GM23338 (cell line): ENCODE measurements at regions not wholly inside any gene's neighbourhood (a gene's known extent, or its start where the extent isn't known, plus 50 kb on each side); places are given as distances from the start of the nearest gene placed in this dataset.

Experiments
- ATAC-seq: fragments of 200-7000 bp; cut with Tn5 transposase; 3 replicates; pipeline ENCODE4 v1.9.1; 2020
- DNase-seq: peaks from one replicate; pipeline ENCODE4 v3.0.0-alpha.2; 2015; ENCODE audit warnings: low spot score
- H2AFZ ChIP-seq: fragments of 200-600 bp; sonication (generic); 2 replicates; pipeline ENCODE4 v1.8.0; 2016; ENCODE audit warnings: antibody characterized with exemption, mild to moderate bottlenecking, moderate library complexity
- H3F3A ChIP-seq: fragments of 200-600 bp; sonication (generic); replicated peaks from 2 replicates; pipeline ENCODE4 v1.8.0; 2017; ENCODE audit warnings: antibody characterized with exemption, mixed run types, low read depth
- H3K27ac ChIP-seq: fragments of 200-600 bp; sonication (generic); 2 replicates; pipeline ENCODE4 v1.6.1; 2016; ENCODE audit warnings: low read depth
- H3K27me3 ChIP-seq: fragments of 200-600 bp; sonication (generic); 2 replicates; pipeline ENCODE4 v1.8.0; 2016; ENCODE audit warnings: mild to moderate bottlenecking, mixed run types, moderate library complexity; ENCODE audit not compliant: insufficient read depth
- H3K36me3 ChIP-seq: fragments of 200-600 bp; sonication (generic); 2 replicates; pipeline ENCODE4 v1.8.0; 2016; ENCODE audit warnings: mild to moderate bottlenecking; ENCODE audit not compliant: insufficient read depth
- H3K4me1 ChIP-seq: fragments of 200-600 bp; sonication (generic); 2 replicates; pipeline ENCODE4 v1.8.0; 2016; ENCODE audit warnings: mild to moderate bottlenecking, moderate library complexity; ENCODE audit not compliant: insufficient read depth
- H3K4me2 ChIP-seq: fragments of 200-600 bp; sonication (generic); 2 replicates; pipeline ENCODE4 v1.7.1; 2017; ENCODE audit warnings: mixed run types
- H3K4me3 ChIP-seq: fragments of 200-600 bp; sonication (generic); 2 replicates; pipeline ENCODE4 v1.6.1; 2016; ENCODE audit warnings: mixed run types
- H3K79me2 ChIP-seq: fragments of 200-600 bp; sonication (generic); replicated peaks from 2 replicates; pipeline ENCODE4 v1.8.0; 2017; ENCODE audit warnings: mild to moderate bottlenecking; ENCODE audit not compliant: insufficient read depth
- H3K9me2 ChIP-seq: fragments of 200-600 bp; sonication (generic); 2 replicates; pipeline ENCODE4 v1.8.0; 2017; ENCODE audit not compliant: insufficient read depth
- H4K20me1 ChIP-seq: fragments of 200-600 bp; sonication (generic); replicated peaks from 2 replicates; pipeline ENCODE4 v1.8.0; 2017; ENCODE audit warnings: mild to moderate bottlenecking; ENCODE audit not compliant: insufficient read depth
- H3K27ac Mint-ChIP-seq: 2 replicates; pipeline ENCODE4 v1.8.0; 2020; ENCODE audit warnings: inconsistent platforms, mild to moderate bottlenecking, moderate library complexity, mixed read lengths
- H3K27me3 Mint-ChIP-seq: 3 replicates; pipeline ENCODE4 v1.8.0; 2022; ENCODE audit warnings: low read depth, mild to moderate bottlenecking, moderate library complexity, mixed read lengths, inconsistent platforms; ENCODE audit not compliant: insufficient read depth, poor library complexity
- H3K36me3 Mint-ChIP-seq: 3 replicates; pipeline ENCODE4 v1.8.0; 2021; ENCODE audit warnings: low read depth, mild to moderate bottlenecking, inconsistent platforms, moderate library complexity, mixed read lengths
- H3K4me1 Mint-ChIP-seq: 3 replicates; pipeline ENCODE4 v1.8.0; 2020; ENCODE audit warnings: mild to moderate bottlenecking, inconsistent platforms, mixed read lengths
- H3K4me3 Mint-ChIP-seq: 3 replicates; pipeline ENCODE4 v1.8.0; 2021; ENCODE audit warnings: moderate library complexity, mild to moderate bottlenecking, inconsistent platforms, mixed read lengths
- H3K9me3 Mint-ChIP-seq: 3 replicates; pipeline ENCODE4 v1.8.0; 2020; ENCODE audit warnings: moderate library complexity, mild to moderate bottlenecking, inconsistent platforms, mixed read lengths
- CREB1 ChIP-seq: fragments of 250-450 bp; sonication (Bioruptor Pico); IDR thresholded peaks from 2 replicates; pipeline ENCODE4 v1.5.0; 2020; ENCODE audit warnings: low read depth, mild to moderate bottlenecking, moderate library complexity
- EZH2 ChIP-seq: fragments of 200-600 bp; sonication (generic); IDR thresholded peaks from one replicate; pipeline ENCODE4 v1.8.0; 2017; ENCODE audit warnings: antibody characterized with exemption, mild to moderate bottlenecking, low read depth; ENCODE audit not compliant: unreplicated experiment
- JUNB ChIP-seq: IDR thresholded peaks from one replicate; pipeline ENCODE4 v1.6.1; 2016; ENCODE audit warnings: antibody characterized with exemption; ENCODE audit not compliant: unreplicated experiment
- NANOG ChIP-seq: IDR thresholded peaks from 2 replicates; pipeline ENCODE4 v1.6.1; 2016; ENCODE audit warnings: antibody characterized with exemption, borderline replicate concordance
- POLR2AphosphoS5 ChIP-seq: IDR thresholded peaks from 2 replicates; pipeline ENCODE4 v1.6.1; 2016; ENCODE audit warnings: antibody characterized with exemption, low read depth
- STAT1 ChIP-seq: IDR thresholded peaks from one replicate; pipeline ENCODE4 v1.6.1; 2016; ENCODE audit warnings: antibody characterized with exemption; ENCODE audit not compliant: unreplicated experiment
- ZNF114 ChIP-seq: fragments of 250-450 bp; sonication (Bioruptor Pico); IDR thresholded peaks from 2 replicates; pipeline ENCODE4 v1.5.0; 2020; ENCODE audit warnings: mild to moderate bottlenecking, moderate library complexity
- ZNF331 ChIP-seq: fragments of 250-450 bp; sonication (Bioruptor Pico); IDR thresholded peaks from 2 replicates; pipeline ENCODE4 v1.5.0; 2020; ENCODE audit warnings: low read depth, mild to moderate bottlenecking, moderate library complexity
- TF ChIP-seq, protein P1 (sequence below), 2 experiments: fragments of 200-600 bp in 1 of 2; sonication (generic) in 1 of 2; conservative IDR thresholded peaks; 2 replicates each; pipeline versions ENCODE4 v1.5.1 to v1.6.1; 2016 to 2017; ENCODE audit warnings: antibody characterized with exemption in 2 of 2, low read depth in 2 of 2, mild to moderate bottlenecking in 2 of 2, moderate library complexity in 1 of 2
- TF ChIP-seq, protein P2 (sequence below): fragments of 250-450 bp; sonication (Bioruptor Pico); IDR thresholded peaks from 2 replicates; pipeline ENCODE4 v1.5.0; 2020; ENCODE audit warnings: mild to moderate bottlenecking, moderate library complexity
- TF ChIP-seq, protein P3 (sequence below): IDR thresholded peaks from 2 replicates; pipeline ENCODE4 v1.6.1; 2016; ENCODE audit warnings: antibody characterized with exemption

DNA sequence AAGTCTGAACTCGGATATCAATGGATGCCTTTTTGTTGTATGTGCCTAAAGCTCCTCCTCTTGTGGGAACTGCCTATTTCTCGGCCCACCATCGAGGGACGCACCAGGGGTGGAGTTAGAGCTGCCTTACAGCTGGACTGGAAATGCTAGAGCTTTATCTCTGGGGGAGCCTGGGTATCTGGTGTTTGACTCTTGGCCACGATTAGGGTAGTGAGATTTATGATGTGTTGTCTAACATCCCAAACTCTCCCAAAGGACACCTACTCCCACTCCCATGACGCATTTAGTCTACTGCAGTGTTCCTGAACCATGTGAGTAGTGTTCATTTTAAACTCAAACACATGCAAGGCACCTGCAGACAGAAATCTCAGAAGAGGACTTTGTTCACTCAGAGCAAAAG lies 594.8 kb downstream of the METTL4 start:
- Mint-ChIP-seq H3K27me3 (peaks cover 3% of the 10 kb centered on the region), H3K4me1 (peaks cover 6% of the 10 kb centered on the region; the same call in 2 of the 3 replicates), H3K27ac (no peak overlapping the region), H3K4me3 (no peak overlapping the region), H3K36me3 (no peaks in the 10 kb centered on the region), H3K9me3 (no peaks in the 10 kb centered on the region)
- H3K79me2 ChIP-seq = no peaks in the 10 kb centered on the region
- H3K4me1 ChIP-seq = peaks cover 6% of the 10 kb centered on the region
- 0 out of 2 replicates have a peak, but pooled peaks cover 3% of the 10 kb centered on the region for H3K27me3 ChIP-seq
- H3F3A ChIP-seq = no peaks in the 10 kb centered on the region
- H2AFZ ChIP-seq = no peak overlapping the region
- H3K36me3 ChIP-seq = no peaks in the 10 kb centered on the region
- H4K20me1 ChIP-seq = no peaks in the 10 kb centered on the region
- TF ChIP-seq CREB1 (CRISPR knock-in tag) = no peak
- ATAC-seq (no peak), DNase-seq (no peak)
- H3K9me2 ChIP-seq = peaks cover 5% of the 10 kb centered on the region; the same call in 1 of the 2 replicates
- no peak overlapping the region for H3K4me2 ChIP-seq
- no peak overlapping the region for H3K4me3 ChIP-seq
- H3K27ac ChIP-seq = no peak overlapping the region

DNA sequence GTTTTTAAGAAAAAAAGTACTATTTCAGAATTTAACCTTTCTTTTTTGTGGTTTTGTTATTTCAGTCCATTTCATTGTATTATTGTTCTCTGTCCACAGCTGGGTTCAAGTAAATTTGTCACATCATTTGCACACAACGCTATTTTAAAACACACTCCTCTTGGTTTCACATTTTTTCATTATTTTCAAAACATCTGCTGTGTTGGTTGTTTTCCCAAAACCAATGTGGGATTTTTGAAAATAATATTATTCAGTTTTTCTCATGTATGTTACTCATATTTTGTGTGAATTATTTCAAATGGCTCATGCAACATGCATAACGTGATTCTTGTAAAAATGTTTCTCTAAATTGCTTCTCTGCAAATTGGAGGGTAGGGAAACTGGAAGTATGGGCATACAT lies 589.2 kb downstream of the METTL4 start:
- H3K4me3 Mint-ChIP-seq = no peak overlapping the region
- Histone ChIP-seq H3K4me2 (no peak overlapping the region), H3K4me3 (no peak overlapping the region), H2AFZ (no peak overlapping the region), H3K27ac (no peak overlapping the region), H3K27me3 (no peaks in the 10 kb centered on the region), H3K9me2 (no peaks in the 10 kb centered on the region; the same call in 1 of the 2 replicates), H3F3A (no peaks in the 10 kb centered on the region), H3K4me1 (no peaks in the 10 kb centered on the region), H3K79me2 (no peaks in the 10 kb centered on the region), H3K36me3 (no peaks in the 10 kb centered on the region), H4K20me1 (no peaks in the 10 kb centered on the region)
- H3K4me1 Mint-ChIP-seq = no peaks in the 10 kb centered on the region
- no peak for ATAC-seq
- no peaks in the 10 kb centered on the region for H3K36me3 Mint-ChIP-seq
- no peak overlapping the region for H3K27ac Mint-ChIP-seq
- no peaks in the 10 kb centered on the region for H3K27me3 Mint-ChIP-seq
- no peaks in the 10 kb centered on the region for H3K9me3 Mint-ChIP-seq
- DNase-seq = no peak
- TF ChIP-seq, protein P1, sequence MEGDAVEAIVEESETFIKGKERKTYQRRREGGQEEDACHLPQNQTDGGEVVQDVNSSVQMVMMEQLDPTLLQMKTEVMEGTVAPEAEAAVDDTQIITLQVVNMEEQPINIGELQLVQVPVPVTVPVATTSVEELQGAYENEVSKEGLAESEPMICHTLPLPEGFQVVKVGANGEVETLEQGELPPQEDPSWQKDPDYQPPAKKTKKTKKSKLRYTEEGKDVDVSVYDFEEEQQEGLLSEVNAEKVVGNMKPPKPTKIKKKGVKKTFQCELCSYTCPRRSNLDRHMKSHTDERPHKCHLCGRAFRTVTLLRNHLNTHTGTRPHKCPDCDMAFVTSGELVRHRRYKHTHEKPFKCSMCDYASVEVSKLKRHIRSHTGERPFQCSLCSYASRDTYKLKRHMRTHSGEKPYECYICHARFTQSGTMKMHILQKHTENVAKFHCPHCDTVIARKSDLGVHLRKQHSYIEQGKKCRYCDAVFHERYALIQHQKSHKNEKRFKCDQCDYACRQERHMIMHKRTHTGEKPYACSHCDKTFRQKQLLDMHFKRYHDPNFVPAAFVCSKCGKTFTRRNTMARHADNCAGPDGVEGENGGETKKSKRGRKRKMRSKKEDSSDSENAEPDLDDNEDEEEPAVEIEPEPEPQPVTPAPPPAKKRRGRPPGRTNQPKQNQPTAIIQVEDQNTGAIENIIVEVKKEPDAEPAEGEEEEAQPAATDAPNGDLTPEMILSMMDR (conservative IDR thresholded peaks at IDR 0.05; ENCODE audit: low read depth in 2 of 2) = no peak
- no peak for TF ChIP-seq JUNB
- TF ChIP-seq CREB1 (CRISPR knock-in tag) = no peak
- no peak for TF ChIP-seq POLR2AphosphoS5
- no peak for TF ChIP-seq EZH2
- TF ChIP-seq ZNF114 (CRISPR knock-in tag) = no peak
- no peak for TF ChIP-seq ZNF331 (CRISPR knock-in tag)
- TF ChIP-seq, protein P2, sequence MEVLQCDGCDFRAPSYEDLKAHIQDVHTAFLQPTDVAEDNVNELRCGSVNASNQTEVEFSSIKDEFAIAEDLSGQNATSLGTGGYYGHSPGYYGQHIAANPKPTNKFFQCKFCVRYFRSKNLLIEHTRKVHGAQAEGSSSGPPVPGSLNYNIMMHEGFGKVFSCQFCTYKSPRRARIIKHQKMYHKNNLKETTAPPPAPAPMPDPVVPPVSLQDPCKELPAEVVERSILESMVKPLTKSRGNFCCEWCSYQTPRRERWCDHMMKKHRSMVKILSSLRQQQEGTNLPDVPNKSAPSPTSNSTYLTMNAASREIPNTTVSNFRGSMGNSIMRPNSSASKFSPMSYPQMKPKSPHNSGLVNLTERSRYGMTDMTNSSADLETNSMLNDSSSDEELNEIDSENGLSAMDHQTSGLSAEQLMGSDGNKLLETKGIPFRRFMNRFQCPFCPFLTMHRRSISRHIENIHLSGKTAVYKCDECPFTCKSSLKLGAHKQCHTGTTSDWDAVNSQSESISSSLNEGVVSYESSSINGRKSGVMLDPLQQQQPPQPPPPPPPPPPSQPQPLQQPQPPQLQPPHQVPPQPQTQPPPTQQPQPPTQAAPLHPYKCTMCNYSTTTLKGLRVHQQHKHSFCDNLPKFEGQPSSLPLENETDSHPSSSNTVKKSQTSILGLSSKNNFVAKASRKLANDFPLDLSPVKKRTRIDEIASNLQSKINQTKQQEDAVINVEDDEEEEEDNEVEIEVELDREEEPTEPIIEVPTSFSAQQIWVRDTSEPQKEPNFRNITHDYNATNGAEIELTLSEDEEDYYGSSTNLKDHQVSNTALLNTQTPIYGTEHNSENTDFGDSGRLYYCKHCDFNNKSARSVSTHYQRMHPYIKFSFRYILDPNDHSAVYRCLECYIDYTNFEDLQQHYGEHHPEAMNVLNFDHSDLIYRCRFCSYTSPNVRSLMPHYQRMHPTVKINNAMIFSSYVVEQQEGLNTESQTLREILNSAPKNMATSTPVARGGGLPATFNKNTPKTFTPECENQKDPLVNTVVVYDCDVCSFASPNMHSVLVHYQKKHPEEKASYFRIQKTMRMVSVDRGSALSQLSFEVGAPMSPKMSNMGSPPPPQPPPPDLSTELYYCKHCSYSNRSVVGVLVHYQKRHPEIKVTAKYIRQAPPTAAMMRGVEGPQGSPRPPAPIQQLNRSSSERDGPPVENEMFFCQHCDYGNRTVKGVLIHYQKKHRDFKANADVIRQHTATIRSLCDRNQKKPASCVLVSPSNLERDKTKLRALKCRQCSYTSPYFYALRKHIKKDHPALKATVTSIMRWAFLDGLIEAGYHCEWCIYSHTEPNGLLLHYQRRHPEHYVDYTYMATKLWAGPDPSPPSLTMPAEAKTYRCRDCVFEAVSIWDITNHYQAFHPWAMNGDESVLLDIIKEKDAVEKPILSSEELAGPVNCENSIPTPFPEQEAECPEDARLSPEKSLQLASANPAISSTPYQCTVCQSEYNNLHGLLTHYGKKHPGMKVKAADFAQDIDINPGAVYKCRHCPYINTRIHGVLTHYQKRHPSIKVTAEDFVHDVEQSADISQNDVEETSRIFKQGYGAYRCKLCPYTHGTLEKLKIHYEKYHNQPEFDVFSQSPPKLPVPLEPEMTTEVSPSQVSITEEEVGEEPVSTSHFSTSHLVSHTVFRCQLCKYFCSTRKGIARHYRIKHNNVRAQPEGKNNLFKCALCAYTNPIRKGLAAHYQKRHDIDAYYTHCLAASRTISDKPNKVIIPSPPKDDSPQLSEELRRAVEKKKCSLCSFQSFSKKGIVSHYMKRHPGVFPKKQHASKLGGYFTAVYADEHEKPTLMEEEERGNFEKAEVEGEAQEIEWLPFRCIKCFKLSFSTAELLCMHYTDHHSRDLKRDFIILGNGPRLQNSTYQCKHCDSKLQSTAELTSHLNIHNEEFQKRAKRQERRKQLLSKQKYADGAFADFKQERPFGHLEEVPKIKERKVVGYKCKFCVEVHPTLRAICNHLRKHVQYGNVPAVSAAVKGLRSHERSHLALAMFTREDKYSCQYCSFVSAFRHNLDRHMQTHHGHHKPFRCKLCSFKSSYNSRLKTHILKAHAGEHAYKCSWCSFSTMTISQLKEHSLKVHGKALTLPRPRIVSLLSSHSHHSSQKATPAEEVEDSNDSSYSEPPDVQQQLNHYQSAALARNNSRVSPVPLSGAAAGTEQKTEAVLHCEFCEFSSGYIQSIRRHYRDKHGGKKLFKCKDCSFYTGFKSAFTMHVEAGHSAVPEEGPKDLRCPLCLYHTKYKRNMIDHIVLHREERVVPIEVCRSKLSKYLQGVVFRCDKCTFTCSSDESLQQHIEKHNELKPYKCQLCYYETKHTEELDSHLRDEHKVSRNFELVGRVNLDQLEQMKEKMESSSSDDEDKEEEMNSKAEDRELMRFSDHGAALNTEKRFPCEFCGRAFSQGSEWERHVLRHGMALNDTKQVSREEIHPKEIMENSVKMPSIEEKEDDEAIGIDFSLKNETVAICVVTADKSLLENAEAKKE = no peak
- no peak for TF ChIP-seq STAT1
- no peak for TF ChIP-seq NANOG
- TF ChIP-seq, protein P3, sequence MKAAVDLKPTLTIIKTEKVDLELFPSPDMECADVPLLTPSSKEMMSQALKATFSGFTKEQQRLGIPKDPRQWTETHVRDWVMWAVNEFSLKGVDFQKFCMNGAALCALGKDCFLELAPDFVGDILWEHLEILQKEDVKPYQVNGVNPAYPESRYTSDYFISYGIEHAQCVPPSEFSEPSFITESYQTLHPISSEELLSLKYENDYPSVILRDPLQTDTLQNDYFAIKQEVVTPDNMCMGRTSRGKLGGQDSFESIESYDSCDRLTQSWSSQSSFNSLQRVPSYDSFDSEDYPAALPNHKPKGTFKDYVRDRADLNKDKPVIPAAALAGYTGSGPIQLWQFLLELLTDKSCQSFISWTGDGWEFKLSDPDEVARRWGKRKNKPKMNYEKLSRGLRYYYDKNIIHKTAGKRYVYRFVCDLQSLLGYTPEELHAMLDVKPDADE = no peak
